ENCODE measurements at regions not wholly inside any gene's neighbourhood (a gene's known extent, or its start where the extent isn't known, plus 50 kb on each side); places are given as distances from the start of the nearest gene placed in this dataset.

DNA sequence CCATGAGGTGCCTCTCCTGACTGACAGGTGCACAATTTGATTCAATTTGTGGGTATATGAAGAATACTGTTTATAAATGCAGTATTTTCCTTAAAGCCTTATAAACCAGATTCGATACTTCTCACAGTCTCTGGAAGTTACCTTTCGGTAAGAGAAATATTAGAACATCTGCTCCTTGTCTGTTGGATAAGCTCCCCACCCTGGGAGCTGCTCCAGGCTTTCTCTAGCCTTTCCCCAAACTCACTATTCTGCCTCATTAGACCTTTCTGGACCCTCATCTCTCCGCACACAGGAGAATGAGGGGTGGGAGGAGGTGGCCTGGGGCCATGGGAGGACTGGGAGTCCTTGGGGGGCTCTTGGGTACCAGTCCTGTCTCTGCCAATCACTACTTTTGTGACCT, 59.8 kb upstream of the TBC1D21 start:
- POLR2A ChIA-PET, result no interaction called here

DNA sequence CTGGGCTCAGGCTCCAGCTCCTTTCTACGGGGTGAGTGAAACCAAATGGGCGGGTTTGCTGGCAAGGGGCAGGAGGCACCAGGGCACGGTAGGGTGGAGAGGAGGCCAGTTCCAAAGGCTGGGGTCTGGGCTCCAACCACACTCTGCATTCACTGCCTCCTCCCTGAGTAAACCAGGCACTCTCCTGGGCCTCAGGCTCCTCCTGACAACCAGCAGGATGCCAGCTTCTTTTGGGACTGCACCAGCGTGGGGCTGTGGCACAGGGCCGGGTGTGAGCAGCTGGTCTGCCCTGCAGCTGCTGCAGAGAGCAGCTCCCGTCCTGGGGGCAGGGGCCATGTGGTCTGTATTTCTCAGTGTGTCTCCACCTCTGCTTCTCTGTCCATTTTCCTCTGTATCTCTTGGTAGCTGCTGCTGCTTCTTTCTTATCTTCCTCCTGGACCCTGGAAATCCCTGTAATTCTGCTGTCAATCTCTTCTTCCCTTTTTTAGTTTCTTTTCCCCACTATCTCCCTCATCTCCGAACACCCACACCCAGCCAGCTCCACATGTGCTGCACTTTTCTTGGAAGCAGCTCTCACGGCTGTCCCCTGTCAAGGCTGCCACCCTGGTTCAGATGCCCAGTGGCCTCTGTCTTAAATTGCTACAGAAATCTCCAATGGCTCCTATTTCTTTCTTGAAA, 54.9 kb upstream of the TBC1D21 start:
- Histone ChIP-seq H3K79me2 (ENCODE audit: control insufficient read depth, insufficient read depth, low read length) (no peaks in the 10 kb centered on the region), H3K27me3 (replicated peaks in 1 of 4; ENCODE audit: control extremely low read depth in 1 of 4, control insufficient read depth in 3 of 4, insufficient read depth in 4 of 4, low read length in 3 of 4) (no peaks in the 10 kb centered on the region), H3K4me1 (ENCODE audit: control insufficient read depth in 2 of 2, insufficient read depth in 2 of 2, low read length in 2 of 2) (no peaks in the 10 kb centered on the region), H3K9me3 (ENCODE audit: control extremely low read depth in 1 of 3, control insufficient read depth in 2 of 3, insufficient read depth in 1 of 3, low read length in 2 of 3) (peaks cover 0 to 16% (median 0%) of the 10 kb centered on the region in 3 donors), H3K36me3 (replicated peaks in 1 of 2; ENCODE audit: control extremely low read depth in 1 of 2, control insufficient read depth in 1 of 2, extremely low read depth in 1 of 2, insufficient read depth in 2 of 2, low read length in 1 of 2) (no peaks in the 10 kb centered on the region), H3K4me3 (ENCODE audit: control extremely low read depth in 1 of 5, extremely low read depth in 1 of 5, insufficient read depth in 1 of 5, low read depth in 2 of 5, low read length in 4 of 5) (no peak overlapping the region), H4K20me1 (ENCODE audit: control insufficient read depth, insufficient read depth, low read length, poor library complexity, severe bottlenecking) (no peaks in the 10 kb centered on the region), H3K9ac (ENCODE audit: low read length) (no peak overlapping the region), H3K4me2 (replicated peaks; ENCODE audit: low read depth, low read length, poor library complexity, severe bottlenecking) (no peak overlapping the region), H3K27ac (ENCODE audit: low read length in 2 of 2) (no peak overlapping the region), H2AFZ (ENCODE audit: insufficient read depth, low read depth, low read length, poor library complexity, severe bottlenecking) (no peak overlapping the region)
- Mint-ChIP-seq H3K4me3 (no peak overlapping the region), H3K4me1 (no peaks in the 10 kb centered on the region), H3K9me3 (ENCODE audit: insufficient read depth) (no peaks in the 10 kb centered on the region), H3K27ac (no peak overlapping the region), H3K27me3 (peaks cover 19% of the 10 kb centered on the region)
- POLR2A ChIA-PET, result no interaction called here
- TF ChIP-seq EZH2 (IDR thresholded peaks at IDR 0.05; ENCODE audit: borderline replicate concordance, insufficient read depth, low read depth, low read length, poor library complexity, severe bottlenecking), result no peak
- TF ChIP-seq, protein P1, sequence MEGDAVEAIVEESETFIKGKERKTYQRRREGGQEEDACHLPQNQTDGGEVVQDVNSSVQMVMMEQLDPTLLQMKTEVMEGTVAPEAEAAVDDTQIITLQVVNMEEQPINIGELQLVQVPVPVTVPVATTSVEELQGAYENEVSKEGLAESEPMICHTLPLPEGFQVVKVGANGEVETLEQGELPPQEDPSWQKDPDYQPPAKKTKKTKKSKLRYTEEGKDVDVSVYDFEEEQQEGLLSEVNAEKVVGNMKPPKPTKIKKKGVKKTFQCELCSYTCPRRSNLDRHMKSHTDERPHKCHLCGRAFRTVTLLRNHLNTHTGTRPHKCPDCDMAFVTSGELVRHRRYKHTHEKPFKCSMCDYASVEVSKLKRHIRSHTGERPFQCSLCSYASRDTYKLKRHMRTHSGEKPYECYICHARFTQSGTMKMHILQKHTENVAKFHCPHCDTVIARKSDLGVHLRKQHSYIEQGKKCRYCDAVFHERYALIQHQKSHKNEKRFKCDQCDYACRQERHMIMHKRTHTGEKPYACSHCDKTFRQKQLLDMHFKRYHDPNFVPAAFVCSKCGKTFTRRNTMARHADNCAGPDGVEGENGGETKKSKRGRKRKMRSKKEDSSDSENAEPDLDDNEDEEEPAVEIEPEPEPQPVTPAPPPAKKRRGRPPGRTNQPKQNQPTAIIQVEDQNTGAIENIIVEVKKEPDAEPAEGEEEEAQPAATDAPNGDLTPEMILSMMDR (IDR thresholded peaks at IDR 0.05), result no peak
- CTCF ChIA-PET, result no interaction called here
- intact Hi-C loops (cut with micrococcal nuclease), result no loop called here
- 82% methylated on average over 8 of the region's 8 CpGs for WGBS (ENCODE audit: insufficient coverage)
- no peak for DNase-seq
- ATAC-seq (ENCODE audit: low read depth), result no peak

More for the DNA sequence above, 59.8 kb upstream of the TBC1D21 start:
- H3K9me3 Mint-ChIP-seq (ENCODE audit: insufficient read depth), result no peaks in the 10 kb centered on the region
- Histone ChIP-seq H3K79me2 (ENCODE audit: control insufficient read depth, insufficient read depth, low read length) (no peaks in the 10 kb centered on the region), H3K4me2 (replicated peaks; ENCODE audit: low read depth, low read length, poor library complexity, severe bottlenecking) (no peak overlapping the region), H3K9me3 (ENCODE audit: control extremely low read depth in 1 of 3, control insufficient read depth in 2 of 3, insufficient read depth in 1 of 3, low read length in 2 of 3) (peaks cover 0 to 5% (median 0%) of the 10 kb centered on the region in 3 donors), H3K4me1 (ENCODE audit: control insufficient read depth in 2 of 2, insufficient read depth in 2 of 2, low read length in 2 of 2) (no peaks in the 10 kb centered on the region), H3K4me3 (ENCODE audit: control extremely low read depth in 1 of 5, extremely low read depth in 1 of 5, insufficient read depth in 1 of 5, low read depth in 2 of 5, low read length in 4 of 5) (no peak overlapping the region), H3K9ac (ENCODE audit: low read length) (no peak overlapping the region), H3K36me3 (replicated peaks in 1 of 2; ENCODE audit: control extremely low read depth in 1 of 2, control insufficient read depth in 1 of 2, extremely low read depth in 1 of 2, insufficient read depth in 2 of 2, low read length in 1 of 2) (no peaks in the 10 kb centered on the region), H2AFZ (ENCODE audit: insufficient read depth, low read depth, low read length, poor library complexity, severe bottlenecking) (no peak overlapping the region), H3K27ac (ENCODE audit: low read length in 2 of 2) (no peak overlapping the region), H4K20me1 (ENCODE audit: control insufficient read depth, insufficient read depth, low read length, poor library complexity, severe bottlenecking) (no peaks in the 10 kb centered on the region), H3K27me3 (replicated peaks in 1 of 4; ENCODE audit: control extremely low read depth in 1 of 4, control insufficient read depth in 3 of 4, insufficient read depth in 4 of 4, low read length in 3 of 4) (no peaks in the 10 kb centered on the region)
- H3K27me3 Mint-ChIP-seq, result peaks cover 8% of the 10 kb centered on the region
- ATAC-seq (ENCODE audit: low read depth) (no peak), DNase-seq (no peak)
- intact Hi-C loops (cut with micrococcal nuclease), result no loop called here
- 100% methylated on average over 2 of the region's 3 CpGs for WGBS (ENCODE audit: insufficient coverage)
- TF ChIP-seq, protein P1 (IDR thresholded peaks at IDR 0.05), result no peak
- TF ChIP-seq EZH2 (IDR thresholded peaks at IDR 0.05; ENCODE audit: borderline replicate concordance, insufficient read depth, low read depth, low read length, poor library complexity, severe bottlenecking), result no peak
- H3K27ac Mint-ChIP-seq, result no peak overlapping the region
- CTCF ChIA-PET, result no interaction called here
- no peaks in the 10 kb centered on the region for H3K4me1 Mint-ChIP-seq
- no peak overlapping the region for H3K4me3 Mint-ChIP-seq

All from B cell (primary cell).